ENCODE measurements at regions not wholly inside any gene's neighbourhood (a gene's known extent, or its start where the extent isn't known, plus 50 kb on each side); places are given as distances from the start of the nearest gene placed in this dataset.

GRCh38 chr13:112187527-112188297 lies 120.8 kb downstream of the SOX1 start:
- in situ Hi-C loops (cut with HindIII; ENCODE audit: low sequenced_read_pairs) = no loop called here

GRCh38 chr13:112188298-112188610 lies 121.3 kb downstream of the SOX1 start:
- in situ Hi-C loops (cut with HindIII; ENCODE audit: low sequenced_read_pairs) = no loop called here

DNA sequence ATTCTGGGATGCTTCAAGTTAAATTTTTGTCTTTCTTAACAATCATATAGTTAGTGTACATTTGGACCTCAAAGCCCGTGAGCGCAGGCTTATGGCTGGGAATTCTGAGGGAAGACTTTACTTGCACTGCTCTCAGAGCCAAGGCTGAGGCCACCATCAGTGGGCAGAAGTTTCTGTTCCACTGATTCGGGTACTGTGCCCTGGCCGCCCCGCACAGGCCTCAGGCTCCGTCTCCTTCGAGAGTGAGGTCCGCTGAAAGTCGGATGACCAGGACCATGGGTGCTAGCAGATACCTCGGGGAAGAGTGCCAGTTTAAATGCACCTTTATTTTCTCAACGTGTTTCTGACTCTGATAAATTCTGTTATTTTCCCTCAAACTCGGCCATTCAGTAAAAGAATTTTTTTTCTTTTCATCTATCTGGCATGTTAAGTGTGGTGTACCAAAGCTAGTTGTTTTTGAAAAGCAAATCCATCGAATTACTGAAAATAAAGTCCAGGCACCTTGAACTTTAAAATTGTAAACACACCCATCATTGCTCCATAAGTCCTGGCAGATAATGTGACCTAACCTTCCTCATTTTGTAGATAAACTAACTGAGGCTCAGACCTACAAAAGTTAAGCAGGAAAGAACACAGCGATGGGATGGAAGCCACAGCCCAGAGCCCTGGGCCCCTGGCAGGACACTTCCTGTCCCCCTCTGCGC lies 126.7 kb downstream of the SOX1 start:
- in situ Hi-C loops (cut with HindIII; ENCODE audit: low sequenced_read_pairs) = no loop called here

GRCh38 chr13:112194167-112194530 lies 127.2 kb downstream of the SOX1 start:
- in situ Hi-C loops (cut with HindIII; ENCODE audit: low sequenced_read_pairs) = no loop called here

GRCh38 chr13:112194579-112194978 lies 127.6 kb downstream of the SOX1 start:
- in situ Hi-C loops (cut with HindIII; ENCODE audit: low sequenced_read_pairs) = no loop called here

GRCh38 chr13:112198396-112199010 lies 131.6 kb downstream of the SOX1 start:
- in situ Hi-C loops (cut with HindIII; ENCODE audit: low sequenced_read_pairs) = no loop called here

GRCh38 chr13:112200200-112200599 lies 133.3 kb downstream of the SOX1 start:
- in situ Hi-C loops (cut with HindIII; ENCODE audit: low sequenced_read_pairs) = no loop called here

DNA sequence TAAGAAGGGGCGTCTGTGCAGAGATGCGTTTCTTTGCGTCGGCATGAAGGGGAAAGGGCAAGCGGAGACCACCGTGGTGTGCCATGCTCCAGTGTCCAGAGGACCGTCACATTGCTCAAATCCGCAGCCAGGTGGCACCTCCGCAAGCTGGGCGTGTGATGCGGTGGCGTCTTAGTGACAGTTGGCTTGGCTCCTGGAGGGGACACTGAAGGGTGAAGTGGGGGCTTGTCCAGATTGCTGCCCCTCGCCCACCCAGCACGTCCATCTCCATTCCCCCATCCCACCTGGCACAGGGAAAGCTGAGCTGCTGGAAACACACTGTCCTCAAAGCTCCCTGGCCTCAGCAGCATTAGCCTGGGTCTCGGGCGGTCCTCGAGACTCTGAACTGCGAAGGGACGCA lies 135.3 kb downstream of the SOX1 start:
- in situ Hi-C loops (cut with HindIII; ENCODE audit: low sequenced_read_pairs) = no loop called here

DNA sequence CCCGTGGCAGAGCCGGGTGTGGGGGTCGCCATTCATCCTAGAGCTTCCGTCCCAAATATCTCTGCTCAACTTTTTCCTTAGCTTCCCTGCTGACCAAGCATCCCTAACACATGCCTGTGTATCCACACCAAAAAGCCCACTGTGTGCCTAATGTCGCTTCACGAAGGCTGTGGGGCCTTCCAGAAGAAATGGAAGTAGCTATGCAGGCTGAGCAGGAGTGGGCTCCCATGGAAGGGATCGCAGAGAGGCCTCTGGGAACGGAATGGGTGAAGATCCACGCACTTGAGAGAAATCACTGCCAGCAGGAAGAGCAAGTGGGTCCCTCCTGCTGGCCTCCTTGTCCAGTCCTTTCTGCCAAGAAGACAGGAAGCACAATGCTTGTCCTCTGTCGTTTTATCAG lies 136.0 kb downstream of the SOX1 start:
- in situ Hi-C loops (cut with HindIII; ENCODE audit: low sequenced_read_pairs) = no loop called here

GRCh38 chr13:112203614-112204013 lies 136.7 kb downstream of the SOX1 start:
- in situ Hi-C loops (cut with HindIII; ENCODE audit: low sequenced_read_pairs) = no loop called here

GRCh38 chr13:112204346-112205327 lies 137.7 kb downstream of the SOX1 start:
- in situ Hi-C loops (cut with HindIII; ENCODE audit: low sequenced_read_pairs) = no loop called here

DNA sequence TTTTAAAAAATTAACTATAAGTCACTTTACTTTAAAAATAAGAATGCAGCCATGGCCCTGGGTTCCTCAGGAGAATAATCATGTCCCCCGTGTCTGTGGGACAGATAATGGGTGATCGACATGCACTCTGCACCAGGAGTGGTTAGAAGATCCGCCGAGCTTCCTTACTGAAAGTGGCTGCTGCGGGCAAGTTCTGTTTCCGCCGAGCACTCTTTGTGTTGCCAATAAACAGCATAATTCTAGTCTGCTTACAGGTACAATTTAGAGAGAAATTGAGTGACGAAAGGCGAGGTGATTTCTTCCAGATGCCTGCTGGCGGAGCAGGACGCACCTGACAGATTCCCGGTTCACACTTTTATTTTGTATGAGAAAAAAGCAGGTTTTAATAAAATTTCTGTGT lies 139.0 kb downstream of the SOX1 start:
- in situ Hi-C loops (cut with HindIII; ENCODE audit: low sequenced_read_pairs) = no loop called here

DNA sequence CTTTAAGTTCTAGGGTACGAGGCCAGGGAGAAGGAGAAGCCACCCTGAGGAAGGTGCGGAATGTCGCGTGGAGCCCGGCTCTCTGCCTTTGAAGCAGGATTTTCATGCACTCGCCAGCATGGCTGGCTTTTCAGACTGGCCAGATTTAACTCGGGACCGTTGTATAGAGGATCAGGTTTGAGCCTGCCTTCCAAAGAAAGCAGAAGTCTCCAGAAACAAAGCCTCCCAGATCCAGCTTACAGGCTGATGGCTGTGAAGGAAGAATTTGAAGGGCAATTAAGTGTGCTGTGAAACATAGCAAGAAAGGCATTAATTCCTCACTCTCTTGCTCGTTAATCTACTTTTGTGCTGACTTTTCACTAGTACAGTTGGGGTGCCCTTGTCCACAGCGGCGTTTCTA lies 140.2 kb downstream of the SOX1 start:
- in situ Hi-C loops (cut with HindIII; ENCODE audit: low sequenced_read_pairs) = no loop called here

DNA sequence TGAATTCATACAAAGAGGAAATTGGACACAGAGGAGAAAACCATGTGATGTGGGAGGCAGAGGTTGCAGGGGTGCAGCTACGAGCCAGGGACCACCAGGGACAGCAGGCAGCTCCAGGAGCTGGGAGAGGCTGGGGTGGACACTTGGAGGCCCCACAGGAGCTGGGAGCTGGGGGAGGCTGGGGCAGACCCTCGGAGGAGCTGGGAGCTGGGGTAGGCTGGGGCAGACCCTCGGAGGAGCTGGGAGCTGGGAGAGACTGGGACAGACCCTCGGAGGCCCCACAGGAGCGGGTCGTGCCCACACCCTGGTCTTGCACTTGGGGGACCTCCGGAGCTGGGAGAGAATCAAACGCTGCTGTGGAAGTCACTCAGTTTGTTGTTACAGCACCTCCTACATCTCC lies 141.7 kb downstream of the SOX1 start:
- in situ Hi-C loops (cut with HindIII; ENCODE audit: low sequenced_read_pairs) = no loop called here

- in situ Hi-C loops (cut with HindIII; ENCODE audit: low sequenced_read_pairs) = no loop called here
Observed at GRCh38 chr13:112209266-112209665, 142.3 kb downstream of the SOX1 start.

DNA sequence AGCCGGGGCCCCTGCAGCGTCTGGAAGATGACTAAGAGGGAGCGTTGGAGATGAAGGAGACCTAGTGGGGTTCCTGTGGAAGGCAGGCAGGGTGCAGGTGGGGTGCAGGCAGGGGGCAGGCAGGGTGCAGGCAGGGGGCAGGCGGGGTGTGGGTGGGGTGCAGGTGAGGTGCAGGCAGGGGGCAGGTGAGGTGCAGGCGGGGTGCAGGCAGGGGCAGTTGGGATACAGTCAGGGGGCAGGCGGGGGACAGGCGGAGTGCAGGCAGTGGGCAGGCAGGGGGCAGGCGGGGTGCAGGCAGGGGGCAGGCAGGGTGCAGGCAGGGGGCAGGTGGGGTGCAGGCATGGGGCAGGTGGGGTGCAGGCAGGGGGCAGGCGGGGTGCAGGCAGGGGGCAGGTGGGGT lies 142.8 kb downstream of the SOX1 start:
- in situ Hi-C loops (cut with HindIII; ENCODE audit: low sequenced_read_pairs) = no loop called here

DNA sequence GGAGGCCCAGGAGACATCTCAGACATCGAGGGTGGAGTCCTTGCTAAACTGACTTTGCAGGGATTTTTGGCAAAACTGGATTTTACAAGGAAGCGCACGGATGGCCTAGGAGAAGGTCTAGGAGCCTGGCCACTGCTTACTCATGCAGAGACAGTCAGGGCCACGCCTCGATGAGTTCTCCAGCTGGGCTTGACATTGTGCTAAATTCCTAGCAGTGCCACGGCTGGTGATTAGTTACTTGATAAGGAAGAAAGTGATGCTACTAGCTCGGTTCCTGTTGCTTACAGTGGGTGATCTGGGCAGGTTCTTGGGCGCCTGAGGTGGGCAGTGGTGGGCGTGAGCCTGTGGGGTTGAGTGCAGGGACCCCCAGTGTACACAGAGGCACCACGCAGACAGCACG lies 143.4 kb downstream of the SOX1 start:
- in situ Hi-C loops (cut with HindIII; ENCODE audit: low sequenced_read_pairs) = no loop called here

DNA sequence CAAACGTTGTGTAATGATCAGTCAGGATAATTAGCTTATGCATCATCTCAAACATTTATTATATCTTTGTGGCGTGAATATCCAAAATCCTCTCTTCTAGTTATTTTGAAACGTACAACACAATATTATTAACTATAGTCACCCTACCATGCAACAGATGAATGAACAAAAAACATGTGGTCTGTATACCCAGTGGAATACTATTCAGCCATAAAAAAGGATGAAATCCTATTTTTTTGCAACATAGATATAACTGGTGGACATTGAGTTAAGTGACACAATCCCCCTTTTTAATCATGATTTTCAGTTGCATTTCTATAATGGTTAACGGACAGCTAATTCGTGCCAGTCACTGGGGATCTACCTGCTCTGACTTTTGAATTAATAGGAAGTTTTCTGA lies 145.6 kb downstream of the SOX1 start:
- in situ Hi-C loops (cut with HindIII; ENCODE audit: low sequenced_read_pairs) = no loop called here

DNA sequence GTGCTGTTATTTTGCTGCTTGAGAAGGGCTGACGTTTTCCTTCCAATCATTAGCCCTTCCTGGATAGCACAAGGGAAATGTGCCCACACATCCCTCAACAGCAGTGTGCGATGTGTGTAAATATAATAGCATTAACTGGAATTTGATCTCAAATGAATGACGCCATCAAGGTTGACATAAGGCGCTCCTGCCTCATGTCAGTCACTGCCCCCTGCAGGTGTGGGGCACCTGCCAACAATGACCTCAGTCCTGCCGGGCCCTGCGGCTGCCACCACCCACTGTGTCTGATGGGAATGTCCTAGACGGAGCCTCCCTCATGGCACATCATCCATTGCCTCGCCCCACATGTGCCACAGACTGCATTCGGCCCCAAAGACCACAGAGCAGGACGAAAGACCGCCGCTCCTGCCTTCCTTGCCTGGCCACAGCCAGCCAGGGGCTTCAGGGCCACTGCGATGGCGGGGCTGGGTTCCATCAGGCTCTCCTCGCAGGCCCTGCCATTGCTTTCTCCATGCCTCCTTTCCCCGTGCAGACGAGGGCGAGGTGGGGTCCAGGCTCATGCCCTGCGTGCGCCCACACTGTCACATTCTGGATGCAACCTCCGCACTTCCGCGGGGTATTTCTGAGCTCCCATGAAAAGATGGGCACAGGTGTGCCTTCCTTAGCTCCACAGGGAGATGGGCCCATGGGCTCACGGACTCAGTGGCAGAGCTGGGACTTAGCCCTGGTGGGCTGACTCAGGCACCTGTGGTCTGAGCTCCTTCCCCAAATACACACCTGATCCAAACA lies 146.7 kb downstream of the SOX1 start:
- in situ Hi-C loops (cut with HindIII; ENCODE audit: low sequenced_read_pairs) = no loop called here

DNA sequence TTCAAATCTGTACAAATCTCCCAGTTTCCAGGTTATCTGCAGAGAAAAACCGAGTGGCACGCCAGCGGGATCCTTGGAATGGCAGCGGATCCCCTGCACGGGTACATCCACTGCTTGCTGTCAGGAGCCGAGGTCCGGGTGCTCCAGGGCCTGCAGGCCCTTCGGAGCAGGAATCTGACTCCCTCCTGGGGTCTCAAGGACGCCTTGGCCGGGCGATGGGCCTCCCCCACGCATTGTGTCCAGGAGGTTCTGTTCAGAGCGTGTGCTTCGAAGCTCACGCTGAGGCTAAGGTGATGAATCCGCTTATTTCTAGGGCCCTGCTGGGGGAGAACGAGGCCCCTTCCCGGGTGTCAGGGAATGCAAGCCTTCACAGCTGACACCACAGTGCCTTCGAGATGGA lies 148.9 kb downstream of the SOX1 start:
- in situ Hi-C loops (cut with HindIII; ENCODE audit: low sequenced_read_pairs) = no loop called here

All from endothelial cell of hepatic sinusoid (primary cell).